ENCODE measurements at regions not wholly inside any gene's neighbourhood (a gene's known extent, or its start where the extent isn't known, plus 50 kb on each side); places are given as distances from the start of the nearest gene placed in this dataset.
"Not testable (repeated sequence)": the region's sequence is repeated elsewhere in the genome, so short reads cannot be mapped to it uniquely, and the experiment has no call there.

GRCh38 chr13:56687131-56687530, 453.6 kb upstream of the PRR20A start:
- Histone ChIP-seq H3K4me3 (ENCODE audit: insufficient read depth, low read depth, low read length) (no peak overlapping the region), H3K36me3 (replicated peaks; ENCODE audit: control insufficient read depth, insufficient read depth, low read length) (no peaks in the 10 kb centered on the region), H3K27me3 (ENCODE audit: control insufficient read depth, insufficient read depth, low read length) (no peaks in the 10 kb centered on the region)
- DNase-seq, result no peak

- Histone ChIP-seq H3K36me3 (replicated peaks; ENCODE audit: control insufficient read depth, insufficient read depth, low read length) (no peaks in the 10 kb centered on the region), H3K4me3 (ENCODE audit: insufficient read depth, low read depth, low read length) (no peak overlapping the region), H3K27me3 (ENCODE audit: control insufficient read depth, insufficient read depth, low read length) (no peaks in the 10 kb centered on the region)
- no peak for DNase-seq
Measured at GRCh38 chr13:56697011-56697410, 443.7 kb upstream of the PRR20A start.

GRCh38 chr13:56700324-56700723, 440.4 kb upstream of the PRR20A start:
- no peak for DNase-seq
- Histone ChIP-seq H3K27me3 (ENCODE audit: control insufficient read depth, insufficient read depth, low read length) (no peaks in the 10 kb centered on the region), H3K4me3 (ENCODE audit: insufficient read depth, low read depth, low read length) (no peak overlapping the region), H3K36me3 (replicated peaks; ENCODE audit: control insufficient read depth, insufficient read depth, low read length) (no peaks in the 10 kb centered on the region)

DNA sequence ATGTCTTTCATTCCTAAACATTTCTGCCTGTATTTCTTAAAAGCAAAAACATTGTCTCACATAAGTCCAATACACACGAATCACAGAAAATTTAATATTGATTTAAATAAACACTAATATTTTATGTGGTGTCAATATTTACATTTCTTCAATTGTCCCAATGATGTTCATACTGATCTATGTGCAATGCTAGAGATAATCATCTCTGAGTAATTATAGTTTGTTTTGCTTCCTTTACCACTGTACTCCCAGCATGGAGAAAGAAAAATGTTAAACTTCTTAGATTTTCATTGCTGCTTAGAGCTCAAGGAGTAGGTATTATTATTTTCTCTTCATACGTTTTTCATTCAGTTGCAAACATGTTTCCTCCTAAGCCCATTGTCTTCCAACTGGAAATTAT, 434.2 kb upstream of the PRR20A start:
- Histone ChIP-seq H3K36me3 (replicated peaks; ENCODE audit: control insufficient read depth, insufficient read depth, low read length) (no peaks in the 10 kb centered on the region), H3K27me3 (ENCODE audit: control insufficient read depth, insufficient read depth, low read length) (no peaks in the 10 kb centered on the region), H3K4me3 (ENCODE audit: insufficient read depth, low read depth, low read length) (no peak overlapping the region)
- DNase-seq, result no peak

DNA sequence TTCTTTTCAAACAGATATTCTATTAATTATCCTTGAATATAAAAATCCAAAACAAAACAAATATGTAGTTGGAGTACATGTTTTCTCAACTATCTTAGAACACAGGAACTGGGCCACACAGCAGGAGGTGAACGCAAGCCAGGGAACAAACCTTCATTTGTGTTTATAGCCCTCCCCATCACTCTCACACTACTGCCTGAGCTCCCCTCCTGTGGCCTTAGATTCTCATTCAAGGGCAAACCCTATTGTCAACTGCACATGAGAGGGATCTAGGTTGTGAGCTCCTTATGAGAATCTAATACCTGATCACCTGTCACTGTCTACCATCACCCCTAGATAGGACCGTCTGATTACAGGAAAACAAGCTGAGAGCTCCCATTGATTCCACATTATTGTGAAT, 427.1 kb upstream of the PRR20A start:
- no peaks in the 10 kb centered on the region for H3K27me3 ChIP-seq (ENCODE audit: control insufficient read depth, insufficient read depth, low read length)
- H3K36me3 ChIP-seq (replicated peaks; ENCODE audit: control insufficient read depth, insufficient read depth, low read length), result no peaks in the 10 kb centered on the region
- H3K4me3 ChIP-seq (ENCODE audit: insufficient read depth, low read depth, low read length), result no peak overlapping the region
- DNase-seq, result no peak

GRCh38 chr13:56718791-56719190, 421.9 kb upstream of the PRR20A start:
- DNase-seq, result no peak
- H3K36me3 ChIP-seq (replicated peaks; ENCODE audit: control insufficient read depth, insufficient read depth, low read length), result no peaks in the 10 kb centered on the region
- H3K27me3 ChIP-seq (ENCODE audit: control insufficient read depth, insufficient read depth, low read length), result no peaks in the 10 kb centered on the region
- H3K4me3 ChIP-seq (ENCODE audit: insufficient read depth, low read depth, low read length), result no peak overlapping the region

GRCh38 chr13:56720841-56721240, 419.9 kb upstream of the PRR20A start:
- Histone ChIP-seq H3K4me3 (ENCODE audit: insufficient read depth, low read depth, low read length) (no peak overlapping the region), H3K27me3 (ENCODE audit: control insufficient read depth, insufficient read depth, low read length) (no peaks in the 10 kb centered on the region), H3K36me3 (replicated peaks; ENCODE audit: control insufficient read depth, insufficient read depth, low read length) (no peaks in the 10 kb centered on the region)
- DNase-seq, result no peak

DNA sequence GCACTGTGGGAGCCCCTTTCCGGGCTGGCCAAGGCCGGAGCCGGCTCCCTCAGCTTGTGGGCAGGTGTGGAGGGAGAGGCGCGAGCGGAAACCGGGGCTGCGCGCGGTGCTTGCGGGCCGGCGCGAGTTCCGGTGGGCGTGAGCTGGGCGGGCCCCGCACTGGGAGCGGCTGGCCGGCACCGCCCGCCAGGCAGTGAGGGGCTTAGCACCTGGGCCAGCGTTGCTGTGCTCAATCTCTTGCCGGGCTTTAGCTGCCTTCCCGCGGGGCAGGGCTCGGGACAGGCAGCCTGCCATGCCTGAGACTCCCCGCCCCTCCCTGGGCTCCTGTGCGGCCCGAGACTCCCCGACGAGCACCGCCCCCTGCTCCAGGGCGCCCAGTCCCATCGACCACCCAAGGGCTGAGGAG, 405.2 kb upstream of the PRR20A start:
- H3K4me3 ChIP-seq (ENCODE audit: insufficient read depth, low read depth, low read length), result peak overlapping the region; percentile 51
- no peaks in the 10 kb centered on the region for H3K27me3 ChIP-seq (ENCODE audit: control insufficient read depth, insufficient read depth, low read length)
- no peak for DNase-seq
- no peaks in the 10 kb centered on the region for H3K36me3 ChIP-seq (replicated peaks; ENCODE audit: control insufficient read depth, insufficient read depth, low read length)

GRCh38 chr13:56736966-56737365, 403.8 kb upstream of the PRR20A start:
- Histone ChIP-seq H3K36me3 (replicated peaks; ENCODE audit: control insufficient read depth, insufficient read depth, low read length) (no peaks in the 10 kb centered on the region), H3K27me3 (ENCODE audit: control insufficient read depth, insufficient read depth, low read length) (no peaks in the 10 kb centered on the region), H3K4me3 (ENCODE audit: insufficient read depth, low read depth, low read length) (no peak overlapping the region)
- no peak for DNase-seq

- DNase-seq, result no peak
- H3K36me3 ChIP-seq (replicated peaks; ENCODE audit: control insufficient read depth, insufficient read depth, low read length), result no peaks in the 10 kb centered on the region
- no peak overlapping the region for H3K4me3 ChIP-seq (ENCODE audit: insufficient read depth, low read depth, low read length)
- H3K27me3 ChIP-seq (ENCODE audit: control insufficient read depth, insufficient read depth, low read length), result no peaks in the 10 kb centered on the region
Measured at GRCh38 chr13:56752636-56753035, 388.1 kb upstream of the PRR20A start.

- Histone ChIP-seq H3K4me3 (ENCODE audit: insufficient read depth, low read depth, low read length) (no peak overlapping the region), H3K36me3 (replicated peaks; ENCODE audit: control insufficient read depth, insufficient read depth, low read length) (no peaks in the 10 kb centered on the region), H3K27me3 (ENCODE audit: control insufficient read depth, insufficient read depth, low read length) (no peaks in the 10 kb centered on the region)
- no peak for DNase-seq
Measured at GRCh38 chr13:56755181-56755935, 385.4 kb upstream of the PRR20A start.

- not testable (repeated sequence) for H3K27me3 ChIP-seq (ENCODE audit: control insufficient read depth, insufficient read depth, low read length); H3K4me3 ChIP-seq (ENCODE audit: insufficient read depth, low read depth, low read length); DNase-seq; H3K36me3 ChIP-seq (replicated peaks; ENCODE audit: control insufficient read depth, insufficient read depth, low read length)
Measured at GRCh38 chr13:56763333-56763732, 377.4 kb upstream of the PRR20A start.

- no peak for DNase-seq
- no peaks in the 10 kb centered on the region for H3K36me3 ChIP-seq (replicated peaks; ENCODE audit: control insufficient read depth, insufficient read depth, low read length)
- no peaks in the 10 kb centered on the region for H3K27me3 ChIP-seq (ENCODE audit: control insufficient read depth, insufficient read depth, low read length)
- H3K4me3 ChIP-seq (ENCODE audit: insufficient read depth, low read depth, low read length), result no peak overlapping the region
Measured at GRCh38 chr13:56773148-56773547, 367.6 kb upstream of the PRR20A start.

DNA sequence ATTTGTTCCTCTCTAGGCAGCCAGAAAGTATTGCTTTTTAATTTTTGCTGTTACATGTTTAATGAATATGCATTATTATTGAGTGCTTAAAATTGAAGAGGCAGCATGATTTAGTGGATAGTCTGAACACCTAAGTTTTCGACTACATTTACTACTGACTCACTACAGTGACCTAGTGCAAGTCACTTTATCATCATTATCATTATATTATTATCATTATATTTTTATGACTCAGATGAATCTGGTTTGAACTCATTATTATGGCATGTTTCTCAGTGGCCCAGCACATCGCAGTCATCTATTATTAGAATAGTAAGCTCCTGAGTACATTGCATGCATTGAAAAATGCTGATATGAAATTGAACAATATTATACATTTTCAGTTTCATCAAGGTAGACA, 351.2 kb upstream of the PRR20A start:
- Histone ChIP-seq H3K36me3 (replicated peaks; ENCODE audit: control insufficient read depth, insufficient read depth, low read length) (no peaks in the 10 kb centered on the region), H3K4me3 (ENCODE audit: insufficient read depth, low read depth, low read length) (no peak overlapping the region), H3K27me3 (ENCODE audit: control insufficient read depth, insufficient read depth, low read length) (no peaks in the 10 kb centered on the region)
- DNase-seq, result no peak

- no peak for DNase-seq
- H3K4me3 ChIP-seq (ENCODE audit: insufficient read depth, low read depth, low read length), result no peak overlapping the region
- H3K27me3 ChIP-seq (ENCODE audit: control insufficient read depth, insufficient read depth, low read length), result no peaks in the 10 kb centered on the region
- no peaks in the 10 kb centered on the region for H3K36me3 ChIP-seq (replicated peaks; ENCODE audit: control insufficient read depth, insufficient read depth, low read length)
Measured at GRCh38 chr13:56837161-56837560, 303.6 kb upstream of the PRR20A start.

GRCh38 chr13:56850852-56851251, 289.9 kb upstream of the PRR20A start:
- DNase-seq, result no peak
- no peaks in the 10 kb centered on the region for H3K36me3 ChIP-seq (replicated peaks; ENCODE audit: control insufficient read depth, insufficient read depth, low read length)
- H3K27me3 ChIP-seq (ENCODE audit: control insufficient read depth, insufficient read depth, low read length), result no peaks in the 10 kb centered on the region
- H3K4me3 ChIP-seq (ENCODE audit: insufficient read depth, low read depth, low read length), result no peak overlapping the region

All from H7 (cell line).